RWPE2 (cell line): ENCODE measurements at regions not wholly inside any gene's neighbourhood (a gene's known extent, or its start where the extent isn't known, plus 50 kb on each side); places are given as distances from the start of the nearest gene placed in this dataset.
A peak's percentile ranks its signal among the peaks of the same experiment; 100 is the strongest.

ENCODE experiments used
- ATAC-seq: fragments of 200-7000 bp; cut with Tn5 transposase; 3 replicates; pipeline ENCODE4 v1.9.1; 2021; ENCODE audit warnings: low read depth
- DNase-seq: peaks from one replicate; pipeline ENCODE4 v3.0.0-alpha.2; 2020; ENCODE audit warnings: low spot score
- H3K27ac ChIP-seq: fragments of 450-650 bp; 2 replicates; pipeline ENCODE4 v1.5.1; 2017; ENCODE audit warnings: mild to moderate bottlenecking; ENCODE audit not compliant: poor library complexity, severe bottlenecking
- H3K27me3 ChIP-seq: fragments of 250-450 bp; sonication (Bioruptor Pico); 2 replicates; pipeline ENCODE4 v1.5.1; 2021; ENCODE audit warnings: mild to moderate bottlenecking, moderate library complexity; ENCODE audit not compliant: insufficient read depth, poor library complexity, severe bottlenecking
- H3K36me3 ChIP-seq: fragments of 250-450 bp; sonication (Bioruptor Pico); 2 replicates; pipeline ENCODE4 v1.5.1; 2020; ENCODE audit warnings: low read depth, mild to moderate bottlenecking, moderate library complexity
- H3K4me1 ChIP-seq: fragments of 250-450 bp; sonication (Bioruptor Pico); 2 replicates; pipeline ENCODE4 v1.5.1; 2021; ENCODE audit warnings: mild to moderate bottlenecking, moderate library complexity; ENCODE audit not compliant: insufficient read depth, poor library complexity, severe bottlenecking
- H3K4me3 ChIP-seq: fragments of 250-450 bp; sonication (Bioruptor Pico); 2 replicates; pipeline ENCODE4 v1.5.1; 2021; ENCODE audit warnings: mild to moderate bottlenecking, moderate library complexity; ENCODE audit not compliant: severe bottlenecking
- H3K9me3 ChIP-seq: fragments of 250-450 bp; sonication (Bioruptor Pico); 2 replicates; pipeline ENCODE4 v1.5.1; 2021; ENCODE audit warnings: mild to moderate bottlenecking, moderate library complexity; ENCODE audit not compliant: severe bottlenecking
- CTCF ChIP-seq: fragments of 450-650 bp; IDR thresholded peaks from one replicate; pipeline ENCODE4 v1.5.1; 2017; ENCODE audit warnings: mild to moderate bottlenecking, moderate library complexity; ENCODE audit not compliant: poor library complexity, severe bottlenecking

DNA sequence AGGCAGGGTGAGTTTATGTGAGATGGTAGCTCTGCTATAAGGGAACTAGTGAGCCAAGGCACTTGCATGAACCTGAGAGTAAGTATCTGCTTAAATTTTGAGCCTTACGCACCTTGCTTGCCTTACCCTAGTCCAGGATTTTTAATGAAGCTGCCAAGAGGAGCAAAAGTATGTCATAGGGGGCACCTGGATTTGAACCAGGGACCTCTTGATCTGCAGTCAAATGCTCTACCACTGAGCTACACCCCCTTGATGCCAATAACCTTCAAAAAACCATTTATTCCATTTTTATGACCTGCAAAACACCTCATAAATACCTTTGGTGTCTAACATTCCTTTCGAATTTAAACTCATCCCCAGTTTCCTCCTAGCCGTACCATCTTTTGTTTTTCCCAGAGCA is 88.3 kb upstream of the ACP3 start:
- Histone ChIP-seq H3K36me3 (no peaks in the 10 kb centered on the region), H3K9me3 (no peaks in the 10 kb centered on the region), H3K4me1 (peaks cover 15% of the 10 kb centered on the region), H3K4me3 (no peak overlapping the region), H3K27me3 (no peaks in the 10 kb centered on the region), H3K27ac (no peak overlapping the region)
- DNase-seq (no peak), ATAC-seq (0 out of 3 replicates have a peak, but pooled peaks have one; percentile 32)
- TF ChIP-seq CTCF = no peak

DNA sequence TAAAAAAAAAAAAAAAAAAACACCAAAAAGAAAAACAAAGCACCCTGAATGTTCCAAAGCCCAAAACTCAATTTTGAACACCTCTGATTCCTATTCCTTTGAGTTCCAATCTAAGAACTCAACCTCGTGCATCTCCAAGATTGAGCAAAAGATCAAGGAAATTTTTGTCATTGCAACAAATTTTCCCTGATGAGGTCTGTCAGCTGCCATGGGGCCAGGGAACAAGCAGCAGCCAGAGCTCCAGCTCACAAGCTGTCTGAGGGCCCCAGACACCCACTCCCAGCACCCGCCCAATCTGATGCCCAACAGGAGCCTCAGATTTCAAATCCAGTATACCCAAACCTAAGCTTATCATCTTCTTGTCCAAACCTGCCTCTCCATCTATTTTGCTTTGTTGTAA is 87.6 kb upstream of the ACP3 start:
- no peak for ATAC-seq
- Histone ChIP-seq H3K27ac (no peak overlapping the region), H3K27me3 (no peaks in the 10 kb centered on the region), H3K4me1 (peaks cover 15% of the 10 kb centered on the region), H3K36me3 (no peaks in the 10 kb centered on the region), H3K4me3 (no peak overlapping the region), H3K9me3 (no peaks in the 10 kb centered on the region)
- no peak for DNase-seq
- no peak for TF ChIP-seq CTCF

DNA sequence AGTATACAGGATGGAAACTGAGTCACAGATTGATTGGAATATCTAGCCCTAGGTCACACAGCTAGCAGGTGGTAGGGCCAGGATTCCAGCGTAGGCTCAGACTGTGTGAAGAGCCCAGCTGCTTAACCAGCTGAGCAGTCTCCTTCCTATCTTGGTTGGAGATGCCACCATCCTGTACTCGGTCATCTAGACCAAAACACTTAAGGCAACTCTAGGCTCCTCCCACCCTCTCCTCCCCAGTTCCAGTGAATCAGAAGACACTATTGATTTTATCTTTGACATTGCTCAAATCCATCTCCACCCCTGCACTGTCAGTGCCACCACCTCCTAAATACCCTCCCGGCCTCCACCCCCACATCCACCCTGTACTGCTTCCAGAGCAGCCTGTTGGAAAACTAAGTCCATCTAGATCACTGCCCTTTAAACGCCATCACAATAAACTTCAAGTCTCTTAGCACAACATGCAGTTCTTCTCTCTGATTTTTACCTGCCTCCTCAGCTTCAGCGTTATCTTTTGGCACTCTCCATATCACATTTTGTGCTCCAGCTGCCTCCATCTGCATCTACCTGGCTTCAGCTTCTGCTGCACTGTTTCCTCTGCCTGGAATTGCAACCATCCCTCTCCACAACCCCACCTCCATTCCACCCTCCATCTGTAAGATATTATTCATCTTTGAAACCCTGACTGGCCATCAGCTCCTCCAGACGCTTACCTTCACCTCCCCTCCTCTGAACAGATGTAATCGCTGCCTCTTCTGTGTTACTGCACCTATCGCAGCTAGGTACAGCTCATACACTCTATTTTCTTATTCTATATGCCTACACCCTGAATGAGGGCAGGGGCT is 86.8 kb upstream of the ACP3 start:
- no peaks in the 10 kb centered on the region for H3K27me3 ChIP-seq
- no peak for ATAC-seq
- no peak overlapping the region for H3K27ac ChIP-seq
- H3K36me3 ChIP-seq = no peaks in the 10 kb centered on the region
- TF ChIP-seq CTCF = no peak
- H3K4me1 ChIP-seq = peaks cover 10% of the 10 kb centered on the region
- no peak overlapping the region for H3K4me3 ChIP-seq
- H3K9me3 ChIP-seq = no peaks in the 10 kb centered on the region
- DNase-seq = no peak

DNA sequence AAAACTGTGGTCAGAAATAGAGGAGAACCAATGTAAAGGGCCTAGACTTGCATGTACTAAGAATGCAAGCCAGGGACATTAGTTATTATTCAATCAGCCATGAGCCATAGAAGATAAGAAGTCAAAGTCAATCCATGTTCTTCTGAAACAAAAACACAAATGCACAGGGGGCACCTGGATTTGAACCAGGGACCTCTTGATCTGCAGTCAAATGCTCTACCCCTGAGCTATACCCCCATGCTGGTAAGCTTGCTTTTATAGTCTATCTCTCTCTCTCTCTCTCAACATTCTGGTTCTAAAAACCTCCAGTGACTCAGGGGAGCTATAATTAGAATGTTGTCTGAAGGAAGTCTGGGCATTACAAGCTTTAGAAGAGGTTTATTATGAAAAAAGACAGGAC is 85.6 kb upstream of the ACP3 start:
- no peaks in the 10 kb centered on the region for H3K36me3 ChIP-seq
- no peak overlapping the region for H3K4me3 ChIP-seq
- H3K27me3 ChIP-seq = no peaks in the 10 kb centered on the region
- DNase-seq (no peak), ATAC-seq (peak; percentile 42)
- TF ChIP-seq CTCF = no peak
- no peak overlapping the region for H3K27ac ChIP-seq
- H3K9me3 ChIP-seq = no peaks in the 10 kb centered on the region
- no peaks in the 10 kb centered on the region for H3K4me1 ChIP-seq

- Histone ChIP-seq H3K4me1 (no peaks in the 10 kb centered on the region), H3K36me3 (no peaks in the 10 kb centered on the region), H3K4me3 (no peak overlapping the region), H3K27me3 (no peaks in the 10 kb centered on the region), H3K27ac (no peak overlapping the region), H3K9me3 (no peaks in the 10 kb centered on the region)
- DNase-seq = no peak
- TF ChIP-seq CTCF = no peak
- ATAC-seq = no peak
Measured at GRCh38 chr3:132232231-132232792, 84.9 kb upstream of the ACP3 start.
